Renal cortex interstitium (tissue), 11 donors: ENCODE measurements at regions not wholly inside any gene's neighbourhood (a gene's known extent, or its start where the extent isn't known, plus 50 kb on each side); places are given as distances from the start of the nearest gene placed in this dataset.
"Not testable (repeated sequence)": the region's sequence is repeated elsewhere in the genome, so short reads cannot be mapped to it uniquely, and the experiment has no call there.

Experiments
- DNase-seq, 11 donors: peaks; one replicate each; pipeline ENCODE4 v3.0.0-alpha.2; 2013; ENCODE audit warnings: low read depth in 9 of 11, low spot score in 4 of 11; ENCODE audit errors: extremely low read depth in 1 of 11

- no peak for DNase-seq
Observed at GRCh38 chr22:22069450-22070370, 87.1 kb upstream of the TOP3B start.

GRCh38 chr22:22068657-22069056, 86.1 kb upstream of the TOP3B start:
- no peak for DNase-seq

- no peak for DNase-seq
Observed at GRCh38 chr22:22068025-22068424, 85.4 kb upstream of the TOP3B start.

- no peak for DNase-seq
Observed at GRCh38 chr22:22067192-22067591, 84.6 kb upstream of the TOP3B start.

GRCh38 chr22:22064580-22064979, 82.0 kb upstream of the TOP3B start:
- DNase-seq = no peak

GRCh38 chr22:22062306-22062793, 79.8 kb upstream of the TOP3B start:
- DNase-seq = no peak

GRCh38 chr22:22061085-22062077, 78.8 kb upstream of the TOP3B start:
- DNase-seq = peak in 4 of 11 donors; percentile 7 to 25 (median 13)

GRCh38 chr22:22060200-22061084, 77.9 kb upstream of the TOP3B start:
- DNase-seq = peak in 1 of 11 donors; percentile 12

- no peak for DNase-seq
Observed at GRCh38 chr22:22059291-22060002, 76.9 kb upstream of the TOP3B start.

- no peak for DNase-seq
Observed at GRCh38 chr22:22058633-22059290, 76.2 kb upstream of the TOP3B start.

- DNase-seq = no peak
Observed at GRCh38 chr22:22057617-22058378, 75.2 kb upstream of the TOP3B start.

GRCh38 chr22:22056809-22057594, 74.4 kb upstream of the TOP3B start:
- peak in 6 of 11 donors; percentile 13 to 38 (median 24) for DNase-seq

GRCh38 chr22:22052548-22053139, 70.1 kb upstream of the TOP3B start:
- DNase-seq = not testable (repeated sequence)

GRCh38 chr22:22051032-22051431, 68.4 kb upstream of the TOP3B start:
- DNase-seq = not testable (repeated sequence)

- DNase-seq = no peak
Observed at GRCh38 chr22:22050141-22050775, 67.7 kb upstream of the TOP3B start.
